ENCODE measurements at regions not wholly inside any gene's neighbourhood (a gene's known extent, or its start where the extent isn't known, plus 50 kb on each side); places are given as distances from the start of the nearest gene placed in this dataset.

GRCh38 chr1:228810395-228810758, 75.1 kb downstream of the RHOU start:
- no peaks in the 10 kb centered on the region; the same call in 2 of the 3 replicates for H3K9me3 Mint-ChIP-seq
- Histone ChIP-seq H4K20me1 (replicated peaks; ENCODE audit: insufficient read depth) (no peaks in the 10 kb centered on the region), H3K27me3 (ENCODE audit: insufficient read depth) (no peaks in the 10 kb centered on the region), H3K4me1 (ENCODE audit: insufficient read depth) (peaks cover 31% of the 10 kb centered on the region), H3K9me2 (ENCODE audit: insufficient read depth) (peaks cover 5% of the 10 kb centered on the region; the same call in 1 of the 2 replicates), H3K4me3 (no peak overlapping the region), H3K79me2 (replicated peaks; ENCODE audit: insufficient read depth) (no peaks in the 10 kb centered on the region), H3F3A (replicated peaks; ENCODE audit: low read depth) (no peaks in the 10 kb centered on the region), H2AFZ (no peak overlapping the region), H3K4me2 (0 out of 2 replicates have a peak overlapping the region, but pooled peaks have one; percentile 68), H3K27ac (ENCODE audit: low read depth) (no peak overlapping the region), H3K36me3 (ENCODE audit: insufficient read depth) (no peaks in the 10 kb centered on the region)
- H3K4me1 Mint-ChIP-seq, result peaks cover 38% of the 10 kb centered on the region
- H3K4me3 Mint-ChIP-seq, result no peak overlapping the region; the same call in 1 of the 3 replicates
- H3K27me3 Mint-ChIP-seq (ENCODE audit: insufficient read depth, low read depth, poor library complexity), result peaks cover 7% of the 10 kb centered on the region
- no peak overlapping the region for H3K27ac Mint-ChIP-seq
- TF ChIP-seq JUNB (IDR thresholded peaks at IDR 0.05; ENCODE audit: unreplicated experiment), result no peak
- no peak for TF ChIP-seq STAT1 (IDR thresholded peaks at IDR 0.05; ENCODE audit: unreplicated experiment)
- no peak for TF ChIP-seq CREB1 (CRISPR knock-in tag; IDR thresholded peaks at IDR 0.05; ENCODE audit: low read depth)
- TF ChIP-seq, protein P1, sequence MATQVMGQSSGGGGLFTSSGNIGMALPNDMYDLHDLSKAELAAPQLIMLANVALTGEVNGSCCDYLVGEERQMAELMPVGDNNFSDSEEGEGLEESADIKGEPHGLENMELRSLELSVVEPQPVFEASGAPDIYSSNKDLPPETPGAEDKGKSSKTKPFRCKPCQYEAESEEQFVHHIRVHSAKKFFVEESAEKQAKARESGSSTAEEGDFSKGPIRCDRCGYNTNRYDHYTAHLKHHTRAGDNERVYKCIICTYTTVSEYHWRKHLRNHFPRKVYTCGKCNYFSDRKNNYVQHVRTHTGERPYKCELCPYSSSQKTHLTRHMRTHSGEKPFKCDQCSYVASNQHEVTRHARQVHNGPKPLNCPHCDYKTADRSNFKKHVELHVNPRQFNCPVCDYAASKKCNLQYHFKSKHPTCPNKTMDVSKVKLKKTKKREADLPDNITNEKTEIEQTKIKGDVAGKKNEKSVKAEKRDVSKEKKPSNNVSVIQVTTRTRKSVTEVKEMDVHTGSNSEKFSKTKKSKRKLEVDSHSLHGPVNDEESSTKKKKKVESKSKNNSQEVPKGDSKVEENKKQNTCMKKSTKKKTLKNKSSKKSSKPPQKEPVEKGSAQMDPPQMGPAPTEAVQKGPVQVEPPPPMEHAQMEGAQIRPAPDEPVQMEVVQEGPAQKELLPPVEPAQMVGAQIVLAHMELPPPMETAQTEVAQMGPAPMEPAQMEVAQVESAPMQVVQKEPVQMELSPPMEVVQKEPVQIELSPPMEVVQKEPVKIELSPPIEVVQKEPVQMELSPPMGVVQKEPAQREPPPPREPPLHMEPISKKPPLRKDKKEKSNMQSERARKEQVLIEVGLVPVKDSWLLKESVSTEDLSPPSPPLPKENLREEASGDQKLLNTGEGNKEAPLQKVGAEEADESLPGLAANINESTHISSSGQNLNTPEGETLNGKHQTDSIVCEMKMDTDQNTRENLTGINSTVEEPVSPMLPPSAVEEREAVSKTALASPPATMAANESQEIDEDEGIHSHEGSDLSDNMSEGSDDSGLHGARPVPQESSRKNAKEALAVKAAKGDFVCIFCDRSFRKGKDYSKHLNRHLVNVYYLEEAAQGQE (IDR thresholded peaks at IDR 0.05; ENCODE audit: unreplicated experiment), result no peak
- TF ChIP-seq NANOG (IDR thresholded peaks at IDR 0.05; ENCODE audit: borderline replicate concordance), result no peak
- no peak for TF ChIP-seq EZH2phosphoT487 (IDR thresholded peaks at IDR 0.05; ENCODE audit: unreplicated experiment)
- TF ChIP-seq EZH2 (IDR thresholded peaks at IDR 0.05; ENCODE audit: low read depth, unreplicated experiment), result no peak
- TF ChIP-seq POLR2AphosphoS5 (IDR thresholded peaks at IDR 0.05; ENCODE audit: low read depth), result no peak
- TF ChIP-seq ZNF331 (CRISPR knock-in tag; IDR thresholded peaks at IDR 0.05; ENCODE audit: low read depth), result no peak
- no peak for TF ChIP-seq ZNF114 (CRISPR knock-in tag; IDR thresholded peaks at IDR 0.05)
- TF ChIP-seq CTCF (conservative IDR thresholded peaks at IDR 0.05; ENCODE audit: low read depth in 2 of 2), result no peak
- TF ChIP-seq, protein P2, sequence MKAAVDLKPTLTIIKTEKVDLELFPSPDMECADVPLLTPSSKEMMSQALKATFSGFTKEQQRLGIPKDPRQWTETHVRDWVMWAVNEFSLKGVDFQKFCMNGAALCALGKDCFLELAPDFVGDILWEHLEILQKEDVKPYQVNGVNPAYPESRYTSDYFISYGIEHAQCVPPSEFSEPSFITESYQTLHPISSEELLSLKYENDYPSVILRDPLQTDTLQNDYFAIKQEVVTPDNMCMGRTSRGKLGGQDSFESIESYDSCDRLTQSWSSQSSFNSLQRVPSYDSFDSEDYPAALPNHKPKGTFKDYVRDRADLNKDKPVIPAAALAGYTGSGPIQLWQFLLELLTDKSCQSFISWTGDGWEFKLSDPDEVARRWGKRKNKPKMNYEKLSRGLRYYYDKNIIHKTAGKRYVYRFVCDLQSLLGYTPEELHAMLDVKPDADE (IDR thresholded peaks at IDR 0.05), result no peak
- no peak for TF ChIP-seq ZNF462 (CRISPR knock-in tag; IDR thresholded peaks at IDR 0.05)
- DNase-seq (ENCODE audit: low spot score), result no peak
- ATAC-seq, result no peak
- no peaks in the 10 kb centered on the region; the same call in 2 of the 3 replicates for H3K36me3 Mint-ChIP-seq (ENCODE audit: low read depth)

Measured in GM23338 (cell line).